Ishikawa (cell line): ENCODE measurements at regions not wholly inside any gene's neighbourhood (a gene's known extent, or its start where the extent isn't known, plus 50 kb on each side); places are given as distances from the start of the nearest gene placed in this dataset.

Experiments used
- EP300 ChIP-seq: IDR thresholded peaks from 2 replicates; pipeline ENCODE4 v1.6.1; 2012; ENCODE audit warnings: borderline replicate concordance
- TAF1 ChIP-seq: IDR thresholded peaks from 2 replicates; pipeline ENCODE4 v1.6.1; 2012; ENCODE audit warnings: low read depth, mild to moderate bottlenecking
- TCF12 ChIP-seq: IDR thresholded peaks from 2 replicates; pipeline ENCODE4 v1.6.1; 2012; ENCODE audit warnings: low read depth

GRCh38 chr3:102005551-102005950 is 156.2 kb downstream of the NFKBIZ start:
- no peak for TF ChIP-seq EP300
- TF ChIP-seq TCF12, result no peak
- TF ChIP-seq TAF1, result no peak
